ENCODE measurements at regions not wholly inside any gene's neighbourhood (a gene's known extent, or its start where the extent isn't known, plus 50 kb on each side); places are given as distances from the start of the nearest gene placed in this dataset.

DNA sequence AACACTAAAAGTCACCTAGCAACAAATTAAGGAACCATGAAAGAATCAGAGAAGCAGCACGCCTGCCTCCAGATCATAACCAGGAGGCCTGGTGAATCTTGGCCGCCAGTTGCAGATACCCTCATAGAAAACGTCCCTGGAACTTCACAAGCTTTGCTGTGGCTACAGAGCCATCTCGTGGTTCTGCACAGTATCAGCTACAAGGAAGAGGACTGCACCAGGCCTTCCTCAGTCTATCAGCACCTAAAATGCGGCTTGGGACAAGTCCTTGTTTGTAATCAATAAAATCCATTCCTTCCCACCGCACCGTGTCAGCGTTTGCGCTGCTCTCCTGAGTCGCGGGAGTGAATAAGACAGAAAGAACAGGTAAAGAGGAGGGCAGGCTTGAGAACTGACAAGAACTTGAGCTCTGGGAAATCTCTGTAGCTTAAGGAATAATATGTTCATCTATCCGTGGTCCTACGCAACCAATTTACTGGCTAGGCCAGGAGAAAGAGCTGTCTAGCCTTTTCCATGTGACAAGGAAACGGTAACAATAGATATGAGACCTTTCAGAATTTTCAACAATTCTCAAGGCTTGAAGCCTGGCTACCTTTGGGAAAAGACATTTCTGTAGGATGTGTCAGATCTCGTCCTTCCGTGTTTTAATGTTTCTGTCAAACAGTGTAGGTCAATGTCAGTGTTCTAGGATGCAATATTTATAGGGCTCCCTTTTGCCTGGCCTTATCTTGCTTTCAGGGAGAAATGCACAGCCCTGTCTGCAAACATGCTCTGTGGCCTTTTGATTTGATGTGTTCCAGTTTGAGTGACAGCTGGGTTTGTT lies 128.5 kb upstream of the RAB12 start:
- Mint-ChIP-seq H3K4me3 (no peak overlapping the region), H3K27ac (no peak overlapping the region), H3K9me3 (peaks cover 0 to 2% (median 0%) of the 10 kb centered on the region in 7 donors), H3K27me3 (no peaks in the 10 kb centered on the region), H3K4me1 (peaks cover 0 to 2% (median 0%) of the 10 kb centered on the region in 4 donors), H3K36me3 (no peaks in the 10 kb centered on the region)
- no peaks in the 10 kb centered on the region for H3K36me3 ChIP-seq (ENCODE audit: control insufficient read depth, insufficient read depth, low read length)
- no peaks in the 10 kb centered on the region for H3K9me3 ChIP-seq (ENCODE audit: control insufficient read depth in 2 of 2, low read length in 2 of 2)
- no peak overlapping the region for H3K27ac ChIP-seq (ENCODE audit: insufficient read depth, low read length, poor library complexity, severe bottlenecking)
- no peaks in the 10 kb centered on the region for H3K27me3 ChIP-seq (ENCODE audit: control insufficient read depth, insufficient read depth, low read length)
- H3K4me1 ChIP-seq (ENCODE audit: control insufficient read depth, insufficient read depth, low read length, poor library complexity, severe bottlenecking), result no peaks in the 10 kb centered on the region
- ATAC-seq (ENCODE audit: low read depth in 2 of 2) (no peak), DNase-seq (no peak)
- H3K4me3 ChIP-seq (ENCODE audit: low read depth, low read length), result no peak overlapping the region

DNA sequence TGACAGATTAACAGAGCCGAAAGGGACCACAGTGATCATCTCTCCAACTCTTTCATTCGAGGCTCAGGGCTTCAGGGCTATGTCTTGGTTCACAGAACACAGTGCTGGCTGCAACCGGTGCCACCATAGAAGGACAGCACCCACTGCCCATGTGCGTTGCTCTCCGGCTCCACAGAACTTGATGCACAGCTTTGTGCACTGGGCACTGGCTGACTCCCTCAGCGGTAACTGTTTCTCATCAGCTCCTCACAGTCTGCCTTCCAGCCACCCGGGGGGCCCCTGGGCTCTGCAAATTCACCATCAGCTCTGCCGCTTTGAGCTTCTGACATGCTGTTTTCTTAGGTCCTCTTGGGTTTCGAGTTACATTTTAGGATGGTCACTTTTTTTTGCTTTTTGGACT lies 124.3 kb upstream of the RAB12 start:
- Mint-ChIP-seq H3K4me1 (no peaks in the 10 kb centered on the region), H3K36me3 (no peaks in the 10 kb centered on the region), H3K27me3 (peaks cover 4% of the 10 kb centered on the region), H3K9me3 (peaks cover 0 to 2% (median 0%) of the 10 kb centered on the region in 7 donors), H3K4me3 (no peak overlapping the region), H3K27ac (no peak overlapping the region)
- no peak overlapping the region for H3K27ac ChIP-seq (ENCODE audit: insufficient read depth, low read length, poor library complexity, severe bottlenecking)
- no peak for DNase-seq
- no peaks in the 10 kb centered on the region for H3K4me1 ChIP-seq (ENCODE audit: control insufficient read depth, insufficient read depth, low read length, poor library complexity, severe bottlenecking)
- no peak overlapping the region for H3K4me3 ChIP-seq (ENCODE audit: low read depth, low read length)
- H3K36me3 ChIP-seq (ENCODE audit: control insufficient read depth, insufficient read depth, low read length), result no peaks in the 10 kb centered on the region
- H3K27me3 ChIP-seq (ENCODE audit: control insufficient read depth, insufficient read depth, low read length), result no peaks in the 10 kb centered on the region
- H3K9me3 ChIP-seq (ENCODE audit: control insufficient read depth in 2 of 2, low read length in 2 of 2), result no peaks in the 10 kb centered on the region
- no peak for ATAC-seq (ENCODE audit: low read depth in 2 of 2)

GRCh38 chr18:8489761-8490160 lies 119.5 kb upstream of the RAB12 start:
- H3K27me3 Mint-ChIP-seq, result peaks cover 11% of the 10 kb centered on the region
- H3K4me1 Mint-ChIP-seq, result no peaks in the 10 kb centered on the region
- no peaks in the 10 kb centered on the region for H3K27me3 ChIP-seq (ENCODE audit: control insufficient read depth, insufficient read depth, low read length)

DNA sequence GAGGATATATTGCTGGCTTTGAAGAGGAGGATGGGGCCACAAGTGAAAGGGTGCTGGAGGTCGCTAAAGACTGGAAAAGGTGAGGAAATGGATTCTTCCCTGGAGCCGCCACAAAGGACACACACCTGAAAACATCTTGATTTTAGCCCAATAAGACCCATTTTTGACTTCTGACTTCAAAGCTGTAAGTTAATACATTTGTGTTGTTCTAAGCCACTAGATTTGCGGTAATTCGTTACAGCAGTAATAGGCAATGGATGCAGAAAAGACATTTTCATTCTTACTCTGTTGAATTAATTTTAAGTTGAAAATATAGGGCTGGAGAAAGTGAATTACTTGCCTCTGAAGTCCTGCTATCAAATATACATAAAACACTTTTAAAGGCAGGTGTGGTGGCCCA lies 117.7 kb upstream of the RAB12 start:
- peaks cover 11% of the 10 kb centered on the region for H3K27me3 Mint-ChIP-seq
- no peaks in the 10 kb centered on the region for H3K9me3 ChIP-seq (ENCODE audit: control insufficient read depth in 2 of 2, low read length in 2 of 2)
- H3K27ac Mint-ChIP-seq, result no peak overlapping the region
- no peak overlapping the region for H3K4me3 ChIP-seq (ENCODE audit: low read depth, low read length)
- H3K36me3 ChIP-seq (ENCODE audit: control insufficient read depth, insufficient read depth, low read length), result no peaks in the 10 kb centered on the region
- H3K4me3 Mint-ChIP-seq, result no peak overlapping the region
- H3K27ac ChIP-seq (ENCODE audit: insufficient read depth, low read length, poor library complexity, severe bottlenecking), result no peak overlapping the region
- DNase-seq (no peak), ATAC-seq (ENCODE audit: low read depth in 2 of 2) (no peak)
- H3K36me3 Mint-ChIP-seq, result no peaks in the 10 kb centered on the region
- H3K27me3 ChIP-seq (ENCODE audit: control insufficient read depth, insufficient read depth, low read length), result no peaks in the 10 kb centered on the region
- no peaks in the 10 kb centered on the region for H3K4me1 Mint-ChIP-seq
- no peaks in the 10 kb centered on the region for H3K4me1 ChIP-seq (ENCODE audit: control insufficient read depth, insufficient read depth, low read length, poor library complexity, severe bottlenecking)
- peaks cover 0 to 2% (median 0%) of the 10 kb centered on the region in 7 donors for H3K9me3 Mint-ChIP-seq

More at GRCh38 chr18:8489761-8490160, 119.5 kb upstream of the RAB12 start:
- Mint-ChIP-seq H3K36me3 (no peaks in the 10 kb centered on the region), H3K4me3 (no peak overlapping the region), H3K27ac (no peak overlapping the region), H3K9me3 (peaks cover 0 to 2% (median 0%) of the 10 kb centered on the region in 7 donors)
- Histone ChIP-seq H3K9me3 (ENCODE audit: control insufficient read depth in 2 of 2, low read length in 2 of 2) (no peaks in the 10 kb centered on the region), H3K4me1 (ENCODE audit: control insufficient read depth, insufficient read depth, low read length, poor library complexity, severe bottlenecking) (no peaks in the 10 kb centered on the region), H3K36me3 (ENCODE audit: control insufficient read depth, insufficient read depth, low read length) (no peaks in the 10 kb centered on the region), H3K27ac (ENCODE audit: insufficient read depth, low read length, poor library complexity, severe bottlenecking) (no peak overlapping the region), H3K4me3 (ENCODE audit: low read depth, low read length) (no peak overlapping the region)
- ATAC-seq (ENCODE audit: low read depth in 2 of 2) (no peak), DNase-seq (no peak)

GRCh38 chr18:8493141-8493540 lies 116.1 kb upstream of the RAB12 start:
- H3K9me3 ChIP-seq (ENCODE audit: control insufficient read depth in 2 of 2, low read length in 2 of 2), result no peaks in the 10 kb centered on the region
- H3K4me3 Mint-ChIP-seq, result no peak overlapping the region
- no peaks in the 10 kb centered on the region for H3K27me3 ChIP-seq (ENCODE audit: control insufficient read depth, insufficient read depth, low read length)
- ATAC-seq (ENCODE audit: low read depth in 2 of 2) (no peak), DNase-seq (no peak)
- no peaks in the 10 kb centered on the region for H3K36me3 ChIP-seq (ENCODE audit: control insufficient read depth, insufficient read depth, low read length)
- H3K27ac ChIP-seq (ENCODE audit: insufficient read depth, low read length, poor library complexity, severe bottlenecking), result no peak overlapping the region
- H3K4me1 ChIP-seq (ENCODE audit: control insufficient read depth, insufficient read depth, low read length, poor library complexity, severe bottlenecking), result no peaks in the 10 kb centered on the region
- no peaks in the 10 kb centered on the region for H3K36me3 Mint-ChIP-seq
- no peak overlapping the region for H3K27ac Mint-ChIP-seq
- H3K4me1 Mint-ChIP-seq, result no peaks in the 10 kb centered on the region
- H3K9me3 Mint-ChIP-seq, result peaks cover 0 to 3% (median 0%) of the 10 kb centered on the region in 7 donors
- no peak overlapping the region for H3K4me3 ChIP-seq (ENCODE audit: low read depth, low read length)
- H3K27me3 Mint-ChIP-seq, result peaks cover 7% of the 10 kb centered on the region

GRCh38 chr18:8496186-8496585 lies 113.1 kb upstream of the RAB12 start:
- no peak overlapping the region for H3K27ac ChIP-seq (ENCODE audit: insufficient read depth, low read length, poor library complexity, severe bottlenecking)
- peaks cover 0 to 3% (median 0%) of the 10 kb centered on the region in 7 donors for H3K9me3 Mint-ChIP-seq
- H3K36me3 Mint-ChIP-seq, result no peaks in the 10 kb centered on the region
- H3K4me3 Mint-ChIP-seq, result no peak overlapping the region
- H3K9me3 ChIP-seq (ENCODE audit: control insufficient read depth in 2 of 2, low read length in 2 of 2), result no peaks in the 10 kb centered on the region
- H3K4me3 ChIP-seq (ENCODE audit: low read depth, low read length), result no peak overlapping the region
- no peak for ATAC-seq (ENCODE audit: low read depth in 2 of 2)
- DNase-seq, result no peak
- peaks cover 4% of the 10 kb centered on the region for H3K27me3 Mint-ChIP-seq
- no peaks in the 10 kb centered on the region for H3K4me1 ChIP-seq (ENCODE audit: control insufficient read depth, insufficient read depth, low read length, poor library complexity, severe bottlenecking)
- H3K36me3 ChIP-seq (ENCODE audit: control insufficient read depth, insufficient read depth, low read length), result no peaks in the 10 kb centered on the region
- no peak overlapping the region for H3K27ac Mint-ChIP-seq
- H3K4me1 Mint-ChIP-seq, result no peaks in the 10 kb centered on the region
- H3K27me3 ChIP-seq (ENCODE audit: control insufficient read depth, insufficient read depth, low read length), result no peaks in the 10 kb centered on the region

- Mint-ChIP-seq H3K36me3 (no peaks in the 10 kb centered on the region), H3K4me3 (no peak overlapping the region), H3K27me3 (no peaks in the 10 kb centered on the region), H3K9me3 (peaks cover 0 to 3% (median 0%) of the 10 kb centered on the region in 7 donors), H3K27ac (no peak overlapping the region), H3K4me1 (no peaks in the 10 kb centered on the region)
- Histone ChIP-seq H3K27me3 (ENCODE audit: control insufficient read depth, insufficient read depth, low read length) (no peaks in the 10 kb centered on the region), H3K9me3 (ENCODE audit: control insufficient read depth in 2 of 2, low read length in 2 of 2) (no peaks in the 10 kb centered on the region), H3K4me1 (ENCODE audit: control insufficient read depth, insufficient read depth, low read length, poor library complexity, severe bottlenecking) (no peaks in the 10 kb centered on the region), H3K36me3 (ENCODE audit: control insufficient read depth, insufficient read depth, low read length) (no peaks in the 10 kb centered on the region), H3K27ac (ENCODE audit: insufficient read depth, low read length, poor library complexity, severe bottlenecking) (no peak overlapping the region), H3K4me3 (ENCODE audit: low read depth, low read length) (no peak overlapping the region)
- ATAC-seq (ENCODE audit: low read depth in 2 of 2), result no peak
- no peak for DNase-seq
Measured at GRCh38 chr18:8498905-8499304, 110.3 kb upstream of the RAB12 start.
